WTC11 (cell line): ENCODE measurements at regions not wholly inside any gene's neighbourhood (a gene's known extent, or its start where the extent isn't known, plus 50 kb on each side); places are given as distances from the start of the nearest gene placed in this dataset.

ENCODE experiments used
- ATAC-seq: fragments of 200-7000 bp; cut with Tn5 transposase; 2 replicates; pipeline ENCODE4 v1.10.0; 2021; ENCODE audit warnings: mild to moderate bottlenecking, moderate library complexity
- CTCF ChIA-PET: fragments of 300-600 bp; sonication (Branson Sonifier 250); formaldehyde crosslinking; loops from one replicate; lab custom pipeline; 2021; ENCODE audit warnings: antibody characterized with exemption; lab: Charles Lee
- POLR2A ChIA-PET: fragments of 350-600 bp; sonication (Branson Sonifier 250); formaldehyde crosslinking; loops from one replicate; lab custom pipeline; 2021; ENCODE audit warnings: antibody characterized with exemption; lab: Charles Lee
- DNase-seq: peaks from one replicate; pipeline ENCODE4 v3.0.0; 2021; ENCODE audit warnings: low spot score
- H3K27ac Mint-ChIP-seq: 2 replicates; pipeline ENCODE4 v1.8.0; 2021; ENCODE audit warnings: mixed read lengths
- H3K27me3 Mint-ChIP-seq: 2 replicates; pipeline ENCODE4 v1.8.0; 2021; ENCODE audit warnings: low read depth, mild to moderate bottlenecking, moderate library complexity, mixed read lengths
- H3K36me3 Mint-ChIP-seq: 2 replicates; pipeline ENCODE4 v1.8.0; 2021; ENCODE audit warnings: mixed read lengths
- H3K4me1 Mint-ChIP-seq: 2 replicates; pipeline ENCODE4 v1.8.0; 2022; ENCODE audit warnings: mixed read lengths
- H3K4me3 Mint-ChIP-seq: 2 replicates; pipeline ENCODE4 v1.8.0; 2021; ENCODE audit warnings: mild to moderate bottlenecking, moderate library complexity, mixed read lengths
- H3K9me3 Mint-ChIP-seq: 2 replicates; pipeline ENCODE4 v1.8.0; 2021; ENCODE audit warnings: mixed read lengths
- CBFB ChIP-seq: sonication (generic); formaldehyde crosslinking; IDR thresholded peaks from 2 replicates; pipeline ENCODE4 v1.8.1; 2022; ENCODE audit warnings: mild to moderate bottlenecking, low read depth, missing genetic modification reagents
- ESRRA ChIP-seq: sonication (generic); formaldehyde crosslinking; IDR thresholded peaks from 2 replicates; pipeline ENCODE4 v1.8.1; 2022; ENCODE audit warnings: mild to moderate bottlenecking, missing genetic modification reagents, borderline replicate concordance
- FOXP1 ChIP-seq: sonication (generic); formaldehyde crosslinking; IDR thresholded peaks from 2 replicates; pipeline ENCODE4 v1.8.0; 2022; ENCODE audit warnings: missing genetic modification reagents, mild to moderate bottlenecking, moderate library complexity, borderline replicate concordance
- HMGA2 ChIP-seq: fragments of 250-450 bp; sonication (Bioruptor Pico); IDR thresholded peaks from 2 replicates; pipeline ENCODE4 v1.4.0; 2021; ENCODE audit warnings: mild to moderate bottlenecking, moderate library complexity
- HMGXB4 ChIP-seq: sonication (generic); formaldehyde crosslinking; IDR thresholded peaks from 2 replicates; pipeline ENCODE4 v1.8.1; 2023; ENCODE audit warnings: mild to moderate bottlenecking, moderate library complexity, missing genetic modification reagents
- NFE2L1 ChIP-seq: sonication (generic); formaldehyde crosslinking; IDR thresholded peaks from 2 replicates; pipeline ENCODE4 v1.8.1; 2023; ENCODE audit warnings: missing genetic modification reagents
- NR1H2 ChIP-seq: sonication (generic); formaldehyde crosslinking; IDR thresholded peaks from 2 replicates; pipeline ENCODE4 v1.9.0; 2021; ENCODE audit warnings: mild to moderate bottlenecking, moderate library complexity, missing genetic modification reagents
- NR2C2 ChIP-seq: sonication (generic); formaldehyde crosslinking; IDR thresholded peaks from 2 replicates; pipeline ENCODE4 v1.8.0; 2022; ENCODE audit warnings: mild to moderate bottlenecking, missing genetic modification reagents
- OVOL2 ChIP-seq: fragments of 250-450 bp; sonication (Bioruptor Pico); IDR thresholded peaks from 2 replicates; pipeline ENCODE4 v1.9.0; 2021; ENCODE audit warnings: mild to moderate bottlenecking, borderline replicate concordance
- PRRX2 ChIP-seq: fragments of 250-450 bp; sonication (Bioruptor Pico); IDR thresholded peaks from 2 replicates; pipeline ENCODE4 v1.8.0; 2021; ENCODE audit warnings: mild to moderate bottlenecking
- SOX15 ChIP-seq: fragments of 250-450 bp; sonication (Bioruptor Pico); IDR thresholded peaks from 2 replicates; pipeline ENCODE4 v1.9.0; 2021; ENCODE audit warnings: mild to moderate bottlenecking
- USF1 ChIP-seq: sonication (generic); formaldehyde crosslinking; IDR thresholded peaks from 2 replicates; pipeline ENCODE4 v1.8.0; 2022; ENCODE audit warnings: mild to moderate bottlenecking, missing genetic modification reagents
- ZBTB43 ChIP-seq: sonication (generic); formaldehyde crosslinking; IDR thresholded peaks from 2 replicates; pipeline ENCODE4 v1.8.1; 2023; ENCODE audit warnings: mild to moderate bottlenecking, missing genetic modification reagents
- ZNF138 ChIP-seq: sonication (generic); formaldehyde crosslinking; conservative IDR thresholded peaks from 2 replicates; pipeline ENCODE4 v1.8.1; 2022; ENCODE audit warnings: mild to moderate bottlenecking, moderate library complexity, missing genetic modification reagents
- ZNF263 ChIP-seq: sonication (generic); formaldehyde crosslinking; IDR thresholded peaks from 2 replicates; pipeline ENCODE4 v1.8.1; 2022; ENCODE audit warnings: low read depth, mild to moderate bottlenecking, moderate library complexity, missing genetic modification reagents
- ZNF281 ChIP-seq: sonication (generic); formaldehyde crosslinking; IDR thresholded peaks from 2 replicates; pipeline ENCODE4 v1.8.0; 2023; ENCODE audit warnings: mild to moderate bottlenecking, missing genetic modification reagents
- ZNF425 ChIP-seq: fragments of 250-450 bp; sonication (Bioruptor Pico); conservative IDR thresholded peaks from 2 replicates; pipeline ENCODE4 v1.9.0; 2021; ENCODE audit warnings: mild to moderate bottlenecking
- ZNF532 ChIP-seq: fragments of 250-450 bp; sonication (Bioruptor Pico); IDR thresholded peaks from 2 replicates; pipeline ENCODE4 v1.9.0; 2021; ENCODE audit warnings: mild to moderate bottlenecking, borderline replicate concordance

GRCh38 chr16:6047325-6047724 is 949.7 kb upstream of the EEF2KMT start (continued):
- TF ChIP-seq SOX15 = no peak
- no peak for TF ChIP-seq HMGXB4 (CRISPR knock-in tag)
- no peak for TF ChIP-seq FOXP1 (CRISPR knock-in tag)
- TF ChIP-seq OVOL2 (CRISPR knock-in tag) = no peak
- no peak for TF ChIP-seq ESRRA (CRISPR knock-in tag)
- TF ChIP-seq CBFB (CRISPR knock-in tag) = no peak
- no peak for TF ChIP-seq ZBTB43
- TF ChIP-seq HMGA2 (CRISPR knock-in tag) = no peak
- TF ChIP-seq NFE2L1 (CRISPR knock-in tag) = no peak

GRCh38 chr16:6038941-6039645 is 941.5 kb upstream of the EEF2KMT start:
- H3K9me3 Mint-ChIP-seq = peaks cover 78% of the 10 kb centered on the region
- CTCF ChIA-PET = no interaction called here
- TF ChIP-seq ZNF281 (CRISPR knock-in tag) = no peak
- no peak for TF ChIP-seq NR2C2 (CRISPR knock-in tag)
- no peak for TF ChIP-seq ZNF532 (CRISPR knock-in tag)
- no peak for TF ChIP-seq NR1H2
- TF ChIP-seq ZNF138 = no peak
- no peak for TF ChIP-seq USF1 (CRISPR knock-in tag)
- no peak for TF ChIP-seq SOX15
- no peak for TF ChIP-seq ZNF425 (CRISPR knock-in tag)
- no peak for TF ChIP-seq PRRX2 (CRISPR knock-in tag)
- no peak for TF ChIP-seq ZNF263 (CRISPR knock-in tag)
- peaks cover 4% of the 10 kb centered on the region; the same call in 1 of the 2 replicates for H3K27me3 Mint-ChIP-seq
- H3K36me3 Mint-ChIP-seq = peaks cover 76% of the 10 kb centered on the region
- H3K4me3 Mint-ChIP-seq = no peak overlapping the region
- no peak overlapping the region for H3K27ac Mint-ChIP-seq
- DNase-seq (no peak), ATAC-seq (no peak)
- POLR2A ChIA-PET = interaction anchor here (0.6 kb wide), 1 partner anchor 85 kb away, joined by 3 read pairs; no protein-coding TSS in a partner anchor
- no peaks in the 10 kb centered on the region for H3K4me1 Mint-ChIP-seq
